ENCODE measurements at regions not wholly inside any gene's neighbourhood (a gene's known extent, or its start where the extent isn't known, plus 50 kb on each side); places are given as distances from the start of the nearest gene placed in this dataset.
A peak's percentile ranks its signal among the peaks of the same experiment; 100 is the strongest.

DNA sequence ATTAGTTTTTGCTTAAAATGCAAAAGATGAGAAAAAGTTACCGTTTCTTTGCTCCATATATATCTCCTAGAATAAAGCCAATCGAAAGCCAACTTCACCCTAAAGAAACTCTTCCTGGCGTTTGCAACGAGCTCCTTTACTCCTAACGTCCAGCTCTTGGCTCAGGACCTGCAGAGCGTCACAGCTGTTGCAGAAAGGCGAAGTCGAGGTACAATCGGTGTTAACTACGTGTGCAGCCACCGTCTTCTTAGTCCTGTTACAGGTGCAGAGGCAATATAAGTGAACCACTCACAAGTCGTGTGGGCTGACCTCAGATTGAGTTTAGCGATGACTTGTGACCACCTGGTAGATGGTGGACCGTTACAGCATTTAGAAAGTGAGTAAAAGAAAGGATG is 113.1 kb downstream of the TRIM27 start:
- Histone ChIP-seq H3K27me3 (ENCODE audit: insufficient read depth, low read depth, severe bottlenecking) (peaks cover 99% of the 10 kb centered on the region), H3K9me3 (ENCODE audit: severe bottlenecking) (peaks cover 43% of the 10 kb centered on the region), H3K36me3 (no peaks in the 10 kb centered on the region; the same call in 1 of the 2 replicates), H3K27ac (no peak overlapping the region), H3K4me3 (ENCODE audit: low read depth, low read length) (no peak overlapping the region; the same call in 1 of the 2 replicates)
- DNase-seq, result no peak
- TF ChIP-seq CTCF (IDR thresholded peaks at IDR 0.05; ENCODE audit: low read depth, low read length), result no peak

- DNase-seq, result no peak
- H3K27me3 ChIP-seq (ENCODE audit: insufficient read depth, low read depth, severe bottlenecking), result peaks cover 98% of the 10 kb centered on the region
Measured at GRCh38 chr6:28811873-28812272, 111.9 kb downstream of the TRIM27 start.

DNA sequence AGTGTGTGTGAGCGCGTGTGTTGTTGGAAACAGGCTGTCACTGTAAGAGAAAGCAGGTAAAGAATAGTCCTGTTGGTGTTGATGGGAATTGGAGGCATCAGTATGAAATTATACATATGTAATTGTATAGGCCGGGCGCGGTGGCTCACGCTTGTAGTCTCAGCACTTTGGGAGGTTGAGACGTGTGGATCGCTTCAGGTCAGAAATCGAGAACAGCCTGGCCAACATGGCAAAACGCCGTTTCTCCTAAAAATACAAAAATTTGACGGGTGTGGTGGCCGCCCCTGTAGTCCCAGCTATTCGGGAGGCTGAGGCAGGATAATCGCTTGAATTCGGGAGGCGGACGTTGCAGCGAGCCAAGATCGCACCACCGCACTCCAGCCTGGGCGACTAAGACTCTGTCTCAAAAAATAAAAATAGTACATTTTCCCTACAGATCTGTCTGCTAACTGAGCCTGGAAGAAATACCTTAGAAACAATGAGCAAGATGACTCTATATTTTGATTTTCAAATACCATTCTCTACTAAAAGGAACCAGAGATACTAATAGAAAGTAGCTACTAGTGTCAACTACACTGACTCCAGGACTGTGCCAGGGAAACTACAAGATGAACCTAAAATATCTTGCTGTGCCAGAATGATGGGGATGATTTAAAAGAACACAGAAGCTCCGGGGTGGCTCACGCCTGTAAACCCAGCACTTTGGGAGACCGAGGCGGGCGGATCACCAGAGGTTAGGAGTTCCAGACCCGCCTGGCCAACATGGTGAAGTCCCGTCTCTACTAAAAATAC is 110.8 kb downstream of the TRIM27 start:
- H3K27me3 ChIP-seq (ENCODE audit: insufficient read depth, low read depth, severe bottlenecking), result peaks cover 98% of the 10 kb centered on the region

More at GRCh38 chr6:28811873-28812272, 111.9 kb downstream of the TRIM27 start:
- no peak for TF ChIP-seq CTCF (IDR thresholded peaks at IDR 0.05; ENCODE audit: low read depth, low read length)
- Histone ChIP-seq H3K9me3 (ENCODE audit: severe bottlenecking) (peaks cover 43% of the 10 kb centered on the region), H3K27ac (no peak overlapping the region), H3K36me3 (no peaks in the 10 kb centered on the region; the same call in 1 of the 2 replicates), H3K4me3 (ENCODE audit: low read depth, low read length) (no peak overlapping the region)

DNA sequence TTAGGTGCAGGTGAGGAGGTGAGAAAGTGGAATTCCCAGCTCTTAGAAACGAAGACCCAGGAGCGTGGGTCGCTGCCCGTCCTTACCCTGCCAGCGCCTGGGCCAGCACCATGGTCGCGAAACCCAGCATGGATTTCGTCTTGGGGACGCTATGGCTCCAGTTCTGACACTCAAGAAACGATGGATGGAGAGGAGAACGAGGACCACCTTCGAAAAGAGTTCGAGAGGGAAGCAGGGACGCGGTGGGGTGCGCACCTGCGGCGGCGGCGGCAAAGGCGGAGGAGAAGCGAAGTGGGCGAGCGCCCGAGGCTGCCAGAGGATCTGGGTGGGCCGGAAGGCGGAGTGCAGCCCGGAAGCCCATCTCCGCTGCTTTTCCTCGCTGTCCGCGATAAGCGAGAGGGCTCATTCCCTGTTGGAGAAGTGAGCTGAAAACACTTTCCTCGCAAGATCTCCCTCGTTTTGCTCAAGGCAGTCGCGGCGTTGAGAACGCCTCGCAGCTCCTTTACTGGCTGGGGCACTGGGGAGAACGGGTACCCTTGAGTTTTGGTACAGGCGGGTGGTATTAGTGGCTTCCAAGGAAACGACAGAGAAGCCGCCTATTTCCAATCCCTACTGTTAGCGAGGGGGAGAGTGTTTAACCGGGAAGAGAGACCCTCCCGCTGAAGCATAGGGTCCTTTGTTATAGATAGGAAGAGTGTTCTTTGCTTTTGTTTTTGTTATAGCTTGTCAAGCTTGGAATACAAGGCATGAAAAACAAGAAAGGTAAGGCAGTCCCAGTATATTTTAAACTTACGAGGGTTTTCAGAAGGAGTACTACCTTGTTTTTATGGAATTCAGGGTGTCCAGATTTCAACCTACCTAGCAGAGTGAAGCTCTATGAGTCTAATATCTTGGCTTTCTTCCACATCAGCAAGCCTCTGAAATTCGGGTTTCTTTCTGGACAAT is 109.5 kb downstream of the TRIM27 start:
- H3K27ac ChIP-seq, result no peak overlapping the region
- H3K36me3 ChIP-seq, result no peaks in the 10 kb centered on the region
- peaks cover 37% of the 10 kb centered on the region for H3K9me3 ChIP-seq (ENCODE audit: severe bottlenecking)
- H3K27me3 ChIP-seq (ENCODE audit: insufficient read depth, low read depth, severe bottlenecking), result peaks cover 98% of the 10 kb centered on the region
- DNase-seq, result no peak
- no peak overlapping the region; the same call in 1 of the 2 replicates for H3K4me3 ChIP-seq (ENCODE audit: low read depth, low read length)
- TF ChIP-seq CTCF (IDR thresholded peaks at IDR 0.05; ENCODE audit: low read depth, low read length), result no peak

More for the DNA sequence above, 110.8 kb downstream of the TRIM27 start:
- TF ChIP-seq CTCF (IDR thresholded peaks at IDR 0.05; ENCODE audit: low read depth, low read length), result no peak
- Histone ChIP-seq H3K27ac (no peak overlapping the region), H3K36me3 (no peaks in the 10 kb centered on the region; the same call in 1 of the 2 replicates), H3K4me3 (ENCODE audit: low read depth, low read length) (no peak overlapping the region), H3K9me3 (ENCODE audit: severe bottlenecking) (peaks cover 39% of the 10 kb centered on the region)
- DNase-seq, result no peak

DNA sequence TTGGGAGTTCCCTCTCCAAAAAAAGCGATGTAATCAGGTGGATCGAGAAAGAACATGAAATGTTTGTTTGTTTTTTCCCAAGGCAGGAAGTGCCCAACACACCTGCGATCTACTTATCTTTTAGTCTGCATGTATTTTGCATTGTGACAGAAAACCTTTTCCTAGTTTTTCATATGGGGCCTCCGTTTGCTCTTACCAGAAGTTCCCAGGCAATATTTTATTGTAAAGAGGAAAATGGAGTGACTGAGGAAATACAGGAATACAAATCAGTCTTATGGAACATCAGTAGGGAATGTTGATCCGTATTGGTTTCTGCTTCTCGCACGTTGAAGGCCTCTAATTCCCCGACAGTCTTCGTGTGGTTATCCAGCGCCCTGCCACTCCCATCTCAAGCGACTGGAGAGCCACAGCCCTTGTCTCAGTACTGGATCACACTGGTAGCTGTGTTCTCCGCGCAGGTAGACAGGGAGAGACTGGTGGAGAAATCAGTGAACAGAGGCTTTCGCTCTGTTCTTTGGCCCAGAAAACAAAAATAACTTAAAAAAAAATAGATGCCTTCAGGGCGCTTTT is 107.4 kb downstream of the TRIM27 start:
- DNase-seq, result no peak
- Histone ChIP-seq H3K4me3 (ENCODE audit: low read depth, low read length) (0 out of 2 replicates have a peak overlapping the region, but pooled peaks have one; percentile 2), H3K27ac (no peak overlapping the region), H3K9me3 (ENCODE audit: severe bottlenecking) (peaks cover 31% of the 10 kb centered on the region), H3K27me3 (ENCODE audit: insufficient read depth, low read depth, severe bottlenecking) (peaks cover 98% of the 10 kb centered on the region), H3K36me3 (no peaks in the 10 kb centered on the region)
- TF ChIP-seq CTCF (IDR thresholded peaks at IDR 0.05; ENCODE audit: low read depth, low read length), result no peak
